Small intestine (tissue), 7 donors: ENCODE measurements at regions not wholly inside any gene's neighbourhood (a gene's known extent, or its start where the extent isn't known, plus 50 kb on each side); places are given as distances from the start of the nearest gene placed in this dataset.
"Not testable (repeated sequence)": the region's sequence is repeated elsewhere in the genome, so short reads cannot be mapped to it uniquely, and the experiment has no call there.

ENCODE experiments used
- DNase-seq, 2 donors: peaks; one replicate each; pipeline versions ENCODE4 v3.0.0 to v3.0.0-alpha.2; 2013
- FAIRE-seq: peaks from 2 replicates; lab custom pipeline; 2012; peaks lifted over from hg19 to GRCh38; lab: Jason Lieb, UNC
- H3K27ac ChIP-seq, 3 donors: one replicate each; pipeline ENCODE4 v1.5.1; 2013; ENCODE audit warnings: low read length in 2 of 3, mild to moderate bottlenecking in 2 of 3, control low read depth in 1 of 3, inconsistent platforms in 1 of 3, low read depth in 1 of 3, moderate library complexity in 1 of 3
- H3K27me3 ChIP-seq, 3 donors: one replicate each; pipeline ENCODE4 v1.6.1; 2013; ENCODE audit warnings: low read length in 3 of 3, inconsistent platforms in 1 of 3; ENCODE audit not compliant: control insufficient read depth in 3 of 3, insufficient read depth in 3 of 3
- H3K36me3 ChIP-seq, 3 donors: one replicate each; pipeline ENCODE4 v1.6.1; 2013; ENCODE audit warnings: low read length in 3 of 3, inconsistent platforms in 1 of 3, low read depth in 1 of 3, mild to moderate bottlenecking in 1 of 3, moderate library complexity in 1 of 3; ENCODE audit not compliant: control insufficient read depth in 3 of 3, insufficient read depth in 2 of 3
- H3K4me1 ChIP-seq, 3 donors: one replicate each; pipeline ENCODE4 v1.6.1; 2013; ENCODE audit warnings: low read length in 2 of 3, inconsistent platforms in 1 of 3, low read depth in 1 of 3, mild to moderate bottlenecking in 1 of 3, moderate library complexity in 1 of 3; ENCODE audit not compliant: control insufficient read depth in 3 of 3, insufficient read depth in 2 of 3
- H3K4me3 ChIP-seq, 3 donors: one replicate each; pipeline ENCODE4 v1.5.1; 2013; ENCODE audit warnings: low read length in 3 of 3, control low read depth in 1 of 3, inconsistent platforms in 1 of 3, low read depth in 1 of 3, mild to moderate bottlenecking in 1 of 3, moderate library complexity in 1 of 3
- H3K9me3 ChIP-seq, 2 donors: one replicate each; pipeline ENCODE4 v1.6.1; 2013; ENCODE audit warnings: low read depth in 1 of 2, low read length in 1 of 2; ENCODE audit not compliant: control insufficient read depth in 2 of 2, insufficient read depth in 1 of 2
- WGBS, 3 donors: extraction: QIAGEN DNeasy Blood & Tissue Kit; methylation state at CpG; one replicate each; pipeline ENCODE4 v1.1.7; 2013; 5-methylcytosine and 5-hydroxymethylcytosine counted together
- donor health status: healthy with polysubstance abuse.
- donor health status: control.
- donor health status: control.
- donor health status: Bipolar disorder and iron deficiency.
- donor health status: healthy.

GRCh38 chr16:75881280-75881679 lies 155.0 kb upstream of the CPHXL start:
- not testable (repeated sequence) for H3K36me3 ChIP-seq, H3K27me3 ChIP-seq, H3K27ac ChIP-seq, DNase-seq, H3K4me1 ChIP-seq, FAIRE-seq, H3K9me3 ChIP-seq, H3K4me3 ChIP-seq
- 86 to 96% (median 96%) methylated on average over 3 of the region's 3 CpGs for WGBS, 3 donors

DNA sequence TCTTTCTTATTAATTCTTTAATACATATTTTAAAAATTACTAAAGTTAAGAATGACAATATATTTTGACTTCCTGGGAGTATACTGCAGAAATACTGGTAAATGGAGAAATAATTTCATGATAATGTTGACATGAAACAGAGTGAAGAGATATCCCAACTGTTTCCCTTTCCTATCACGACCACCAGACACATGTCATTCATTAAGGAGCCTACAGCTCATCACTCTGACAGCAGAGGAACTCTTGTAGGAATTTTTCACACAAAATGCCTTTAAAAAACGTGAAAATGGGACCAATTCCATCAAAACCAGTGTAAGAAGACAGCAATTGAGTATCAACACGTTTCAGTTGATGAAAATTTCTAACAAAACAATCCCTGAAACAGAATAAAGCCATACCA lies 172.9 kb upstream of the CPHXL start:
- no peak for FAIRE-seq
- Histone ChIP-seq H3K4me3 (no peak overlapping the region), H3K4me1 (no peaks in the 10 kb centered on the region), H3K36me3 (no peaks in the 10 kb centered on the region), H3K27me3 (no peaks in the 10 kb centered on the region), H3K9me3 (no peaks in the 10 kb centered on the region), H3K27ac (no peak overlapping the region)
- 20 to 38% (median 23%) methylated on average over 3 of the region's 3 CpGs for WGBS, 3 donors
- no peak for DNase-seq

- no peak overlapping the region for H3K27ac ChIP-seq
- no peaks in the 10 kb centered on the region for H3K4me1 ChIP-seq
- no peaks in the 10 kb centered on the region for H3K9me3 ChIP-seq
- DNase-seq = no peak
- H3K27me3 ChIP-seq = no peaks in the 10 kb centered on the region
- H3K4me3 ChIP-seq = no peak overlapping the region
- 82 to 86% (median 83%) methylated on average over 10 of the region's 10 CpGs for WGBS, 3 donors
- no peaks in the 10 kb centered on the region for H3K36me3 ChIP-seq
- FAIRE-seq = no peak
Measured at GRCh38 chr16:75908331-75909117, 182.2 kb upstream of the CPHXL start.

GRCh38 chr16:75909746-75910145 lies 183.5 kb upstream of the CPHXL start:
- H3K4me1 ChIP-seq = no peaks in the 10 kb centered on the region
- no peak overlapping the region for H3K27ac ChIP-seq
- FAIRE-seq (no peak), DNase-seq (no peak)
- 66 to 72% (median 70%) methylated on average over 2 of the region's 2 CpGs for WGBS, 3 donors
- H3K4me3 ChIP-seq = no peak overlapping the region
- H3K27me3 ChIP-seq = no peaks in the 10 kb centered on the region
- H3K36me3 ChIP-seq = no peaks in the 10 kb centered on the region
- H3K9me3 ChIP-seq = no peaks in the 10 kb centered on the region

GRCh38 chr16:75911896-75912295 lies 185.6 kb upstream of the CPHXL start:
- no peak for DNase-seq
- FAIRE-seq = no peak
- 86 to 93% (median 89%) methylated on average over 3 of the region's 3 CpGs for WGBS, 3 donors
- H3K4me3 ChIP-seq = no peak overlapping the region
- H3K27ac ChIP-seq = no peak overlapping the region
- no peaks in the 10 kb centered on the region for H3K36me3 ChIP-seq
- H3K9me3 ChIP-seq = no peaks in the 10 kb centered on the region
- H3K4me1 ChIP-seq = peaks cover 0 to 3% (median 0%) of the 10 kb centered on the region in 3 donors
- no peaks in the 10 kb centered on the region for H3K27me3 ChIP-seq

GRCh38 chr16:75913958-75914357 lies 187.7 kb upstream of the CPHXL start:
- no peak overlapping the region for H3K4me3 ChIP-seq
- DNase-seq = no peak
- no peaks in the 10 kb centered on the region for H3K9me3 ChIP-seq
- FAIRE-seq = no peak
- no peak overlapping the region for H3K27ac ChIP-seq
- peaks cover 0 to 3% (median 0%) of the 10 kb centered on the region in 3 donors for H3K4me1 ChIP-seq
- no peaks in the 10 kb centered on the region for H3K36me3 ChIP-seq
- 17 to 29% (median 25%) methylated on average over 1 of the region's 1 CpG for WGBS, 3 donors
- H3K27me3 ChIP-seq = no peaks in the 10 kb centered on the region

- Histone ChIP-seq H3K9me3 (no peaks in the 10 kb centered on the region), H3K36me3 (no peaks in the 10 kb centered on the region), H3K4me1 (peaks cover 0 to 3% (median 0%) of the 10 kb centered on the region in 3 donors), H3K27me3 (no peaks in the 10 kb centered on the region), H3K4me3 (no peak overlapping the region), H3K27ac (no peak overlapping the region)
- 87 to 94% (median 89%) methylated on average over 6 of the region's 6 CpGs for WGBS, 3 donors
- FAIRE-seq (no peak), DNase-seq (peak in 1 of 2 donors; percentile 16)
Measured at GRCh38 chr16:75916451-75916850, 190.2 kb upstream of the CPHXL start.

DNA sequence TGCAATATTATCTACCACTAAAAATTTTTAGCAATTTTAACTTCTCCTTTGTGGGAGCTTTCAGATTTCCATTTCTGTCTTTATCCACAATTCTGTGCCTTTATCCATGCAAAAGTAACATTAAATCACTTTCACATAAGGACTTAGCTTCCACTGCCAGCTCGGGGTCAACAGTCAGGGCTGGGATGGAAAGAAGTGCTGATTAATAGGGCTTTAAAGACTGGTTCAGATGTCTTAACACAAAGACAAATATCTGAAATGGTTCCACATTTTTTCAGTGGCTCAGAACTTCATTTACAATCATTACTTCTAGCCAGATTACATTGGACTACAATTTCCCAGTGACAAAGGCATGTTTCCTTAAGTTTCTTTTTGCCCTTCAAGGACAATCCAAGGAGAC lies 191.8 kb upstream of the CPHXL start:
- WGBS, 3 donors = 52 to 66% (median 59%) methylated on average over 1 of the region's 1 CpG
- no peaks in the 10 kb centered on the region for H3K36me3 ChIP-seq
- peaks cover 0 to 3% (median 0%) of the 10 kb centered on the region in 3 donors for H3K4me1 ChIP-seq
- H3K4me3 ChIP-seq = no peak overlapping the region
- no peaks in the 10 kb centered on the region for H3K9me3 ChIP-seq
- no peak for FAIRE-seq
- no peaks in the 10 kb centered on the region for H3K27me3 ChIP-seq
- DNase-seq = no peak
- no peak overlapping the region for H3K27ac ChIP-seq

- Histone ChIP-seq H3K36me3 (no peaks in the 10 kb centered on the region), H3K4me1 (peaks cover 0 to 3% (median 0%) of the 10 kb centered on the region in 3 donors), H3K27me3 (no peaks in the 10 kb centered on the region), H3K4me3 (no peak overlapping the region), H3K9me3 (no peaks in the 10 kb centered on the region), H3K27ac (no peak overlapping the region)
- FAIRE-seq (no peak), DNase-seq (no peak)
- WGBS, 3 donors = 52 to 56% (median 56%) methylated on average over 5 of the region's 5 CpGs
Measured at GRCh38 chr16:75919664-75920063, 193.4 kb upstream of the CPHXL start.
